IMR-90 (cell line): ENCODE measurements at regions not wholly inside any gene's neighbourhood (a gene's known extent, or its start where the extent isn't known, plus 50 kb on each side); places are given as distances from the start of the nearest gene placed in this dataset.

Experiments used
- ATAC-seq: fragments of 200-7000 bp; cut with Tn5 transposase; 2 replicates; pipeline ENCODE4 v1.9.1; 2020; ENCODE audit warnings: low read depth, mild to moderate bottlenecking, moderate library complexity
- BruUV-seq: library from RNA; stranded (reverse); fragments of 400-500 nt; replicated peaks from 2 replicates; lab custom pipeline; 2021; lab: Mats Ljungman, UMichigan
- CTCF ChIA-PET: fragments of 300-600 bp; formaldehyde crosslinking; extraction: SDS; loops from one replicate; lab custom pipeline; 2021; ENCODE audit warnings: antibody characterized with exemption; lab: Yijun Ruan, JAX
- POLR2A ChIA-PET: fragments of 300-600 bp; sonication (Branson Sonifier 250); formaldehyde crosslinking; loops from one replicate; lab custom pipeline; 2022; ENCODE audit warnings: antibody characterized with exemption; ENCODE audit not compliant: unreplicated experiment; lab: Charles Lee
- DNase-seq: peaks from one replicate; pipeline ENCODE4 v3.0.0; 2013
- H2AFZ ChIP-seq: replicated peaks from 2 replicates; pipeline ENCODE3; 2013; ENCODE audit warnings: low read length, mild to moderate bottlenecking; ENCODE audit not compliant: poor library complexity
- H2AK5ac ChIP-seq: 2 replicates; pipeline ENCODE4 v1.6.1; 2013; ENCODE audit warnings: low read depth, low read length, inconsistent platforms
- H2AK9ac ChIP-seq: replicated peaks from 2 replicates; pipeline ENCODE3; 2013; ENCODE audit warnings: mild to moderate bottlenecking, low read depth, low read length, moderate library complexity; ENCODE audit not compliant: poor library complexity
- H2BK120ac ChIP-seq: 2 replicates; pipeline ENCODE4 v1.6.1; 2013; ENCODE audit warnings: low read depth, low read length, inconsistent platforms
- H2BK15ac ChIP-seq: 3 replicates; pipeline ENCODE4 v1.6.1; 2013; ENCODE audit warnings: low read depth, low read length, inconsistent platforms
- H2BK20ac ChIP-seq: 2 replicates; pipeline ENCODE4 v1.6.1; 2013; ENCODE audit warnings: low read depth, mild to moderate bottlenecking, inconsistent platforms, low read length, moderate library complexity
- H2BK5ac ChIP-seq: 2 replicates; pipeline ENCODE4 v1.6.1; 2013; ENCODE audit warnings: mild to moderate bottlenecking, low read depth, low read length, inconsistent platforms; ENCODE audit not compliant: poor library complexity, severe bottlenecking
- H3K14ac ChIP-seq: replicated peaks from 2 replicates; pipeline ENCODE4 v1.6.1; 2013; ENCODE audit warnings: low read depth, low read length, inconsistent platforms
- H3K18ac ChIP-seq: 2 replicates; pipeline ENCODE4 v1.6.1; 2013; ENCODE audit warnings: low read depth, low read length, control low read depth
- H3K23ac ChIP-seq: 2 replicates; pipeline ENCODE4 v1.6.1; 2013; ENCODE audit warnings: low read depth, low read length, inconsistent platforms
- H3K27ac ChIP-seq: 2 replicates; pipeline ENCODE4 v1.5.1; 2013; ENCODE audit warnings: mild to moderate bottlenecking, control low read depth, low read length; ENCODE audit not compliant: insufficient read depth
- H3K27me3 ChIP-seq: 2 replicates; pipeline ENCODE4 v1.6.1; 2013; ENCODE audit warnings: low read length; ENCODE audit not compliant: control insufficient read depth, insufficient read depth
- H3K36me3 ChIP-seq: 2 replicates; pipeline ENCODE4 v1.6.1; 2013; ENCODE audit warnings: low read length, mixed read lengths; ENCODE audit not compliant: control insufficient read depth, insufficient read depth
- H3K4ac ChIP-seq: 2 replicates; pipeline ENCODE4 v1.6.1; 2013; ENCODE audit warnings: low read depth, low read length, inconsistent platforms
- H3K4me1 ChIP-seq: 2 replicates; pipeline ENCODE4 v1.6.1; 2013; ENCODE audit warnings: low read length, mixed read lengths; ENCODE audit not compliant: control insufficient read depth, insufficient read depth
- H3K4me2 ChIP-seq: 2 replicates; pipeline ENCODE4 v1.6.1; 2013; ENCODE audit warnings: low read depth, mild to moderate bottlenecking, control low read depth, low read length, moderate library complexity
- H3K4me3 ChIP-seq: 2 replicates; pipeline ENCODE4 v1.5.1; 2013; ENCODE audit warnings: low read depth, mild to moderate bottlenecking, control low read depth, low read length, moderate library complexity; ENCODE audit not compliant: insufficient read depth
- H3K56ac ChIP-seq: 2 replicates; pipeline ENCODE4 v1.6.1; 2013; ENCODE audit warnings: low read length, inconsistent platforms; ENCODE audit not compliant: insufficient read depth; ENCODE audit errors: extremely low read depth
- H3K79me1 ChIP-seq, 2 experiments: 2 replicates each; pipeline ENCODE4 v1.6.1; 2013; ENCODE audit warnings: low read length in 2 of 2, inconsistent platforms in 1 of 2, low read depth in 1 of 2
- H3K9ac ChIP-seq: 2 replicates; pipeline ENCODE4 v1.6.1; 2013; ENCODE audit warnings: low read depth, low read length, control low read depth
- H3K9me1 ChIP-seq: 2 replicates; pipeline ENCODE4 v1.6.1; 2013; ENCODE audit warnings: low read length, inconsistent platforms; ENCODE audit not compliant: insufficient read depth
- H3K9me3 ChIP-seq: 2 replicates; pipeline ENCODE4 v1.6.1; 2013; ENCODE audit warnings: low read length; ENCODE audit not compliant: control insufficient read depth, insufficient read depth
- H4K20me1 ChIP-seq: 2 replicates; pipeline ENCODE4 v1.6.1; 2013; ENCODE audit warnings: low read length, inconsistent platforms; ENCODE audit not compliant: insufficient read depth
- H4K5ac ChIP-seq: 2 replicates; pipeline ENCODE4 v1.6.1; 2013; ENCODE audit warnings: mild to moderate bottlenecking, low read depth, low read length, control low read depth
- H4K8ac ChIP-seq, 2 experiments: 2 replicates each; pipeline ENCODE4 v1.6.1; 2013; ENCODE audit warnings: low read depth in 2 of 2, low read length in 2 of 2, control low read depth in 1 of 2, inconsistent platforms in 1 of 2
- H4K91ac ChIP-seq: 2 replicates; pipeline ENCODE4 v1.6.1; 2013; ENCODE audit warnings: low read depth, low read length, inconsistent platforms; ENCODE audit not compliant: insufficient read depth
- BHLHE40 ChIP-seq: fragments of 150-350 bp; IDR thresholded peaks from 2 replicates; pipeline ENCODE4 v1.6.1; 2016; ENCODE audit warnings: mild to moderate bottlenecking, low read depth, low read length
- CEBPB ChIP-seq: IDR thresholded peaks from 2 replicates; pipeline ENCODE4 v1.6.1; 2012; ENCODE audit warnings: low read depth, low read length, improper control_type of control experiment
- CHD1 ChIP-seq: IDR thresholded peaks from 2 replicates; pipeline ENCODE4 v1.6.1; 2012; ENCODE audit warnings: low read depth, low read length, improper control_type of control experiment
- FOS ChIP-seq: fragments of 150-350 bp; IDR thresholded peaks from 2 replicates; pipeline ENCODE4 v1.6.1; 2016; ENCODE audit warnings: low read depth, low read length
- MAFK ChIP-seq: IDR thresholded peaks from 2 replicates; pipeline ENCODE4 v1.6.1; 2012; ENCODE audit warnings: low read depth, low read length, improper control_type of control experiment
- MAZ ChIP-seq: IDR thresholded peaks from 2 replicates; pipeline ENCODE4 v1.6.1; 2012; ENCODE audit warnings: low read depth, mild to moderate bottlenecking, low read length, improper control_type of control experiment, moderate library complexity, borderline replicate concordance
- MXI1 ChIP-seq: IDR thresholded peaks from 2 replicates; pipeline ENCODE4 v1.6.1; 2012; ENCODE audit warnings: low read depth, mild to moderate bottlenecking, low read length, moderate library complexity, borderline replicate concordance
- NFE2L2 ChIP-seq: fragments of 150-350 bp; IDR thresholded peaks from 2 replicates; pipeline ENCODE4 v1.6.1; 2016; ENCODE audit warnings: low read depth, mild to moderate bottlenecking, low read length
- POLR2A ChIP-seq: IDR thresholded peaks from 2 replicates; pipeline ENCODE4 v1.6.1; 2012; ENCODE audit warnings: mild to moderate bottlenecking, low read depth, low read length
- RCOR1 ChIP-seq: IDR thresholded peaks from 2 replicates; pipeline ENCODE4 v1.6.1; 2012; ENCODE audit warnings: mild to moderate bottlenecking, low read length, improper control_type of control experiment; ENCODE audit not compliant: insufficient replicate concordance
- RFX5 ChIP-seq: IDR thresholded peaks from 2 replicates; pipeline ENCODE4 v1.8.0; 2012; ENCODE audit warnings: low read depth, mild to moderate bottlenecking, low read length, moderate library complexity
- SMC3 ChIP-seq: fragments of 150-350 bp; IDR thresholded peaks from 2 replicates; pipeline ENCODE4 v1.6.1; 2016; ENCODE audit warnings: low read depth, mild to moderate bottlenecking, antibody characterized with exemption, low read length, moderate library complexity
- USF2 ChIP-seq: fragments of 150-350 bp; IDR thresholded peaks from 2 replicates; pipeline ENCODE4 v1.6.1; 2017; ENCODE audit warnings: mild to moderate bottlenecking, antibody characterized with exemption, low read length, low read depth
- WGBS, 2 experiments: methylation state at CpG; one replicate each; pipeline versions ENCODE4 v1.1.5 to v1.1.7; 2013; ENCODE audit warnings: missing lambda C conversion rate in 2 of 2; ENCODE audit not compliant: insufficient read length in 1 of 2; ENCODE audit errors: extremely low coverage in 2 of 2; 5-methylcytosine and 5-hydroxymethylcytosine counted together
- dilution Hi-C: fragments of 300-500 bp; cut with HindIII; formaldehyde crosslinking; loops from one replicate; pipeline ENCODE4 v1.14.3; 2018; ENCODE audit warnings: low sequenced_read_pairs; ENCODE audit not compliant: unreplicated experiment
- in situ Hi-C: fragments of 300-500 bp; cut with MboI; formaldehyde crosslinking; loops from 3 replicates; pipeline ENCODE4 v1.14.3; 2019; ENCODE audit warnings: low sequenced_read_pairs, inconsistent platforms, mixed read lengths
- intact Hi-C: fragments of 100-400 bp; cut with micrococcal nuclease; formaldehyde crosslinking; loops from 2 replicates; pipeline ENCODE4 v1.10.0; 2022
- TF ChIP-seq, protein P1 (sequence below): fragments of 150-350 bp; IDR thresholded peaks from 2 replicates; pipeline ENCODE4 v1.6.1; 2016; ENCODE audit warnings: low read depth, mild to moderate bottlenecking, low read length, moderate library complexity, borderline replicate concordance
- TF ChIP-seq, protein P2 (sequence below): conservative IDR thresholded peaks from 2 replicates; pipeline ENCODE4 v1.5.1; 2012; ENCODE audit warnings: mild to moderate bottlenecking, low read depth, low read length, improper control_type of control experiment

DNA sequence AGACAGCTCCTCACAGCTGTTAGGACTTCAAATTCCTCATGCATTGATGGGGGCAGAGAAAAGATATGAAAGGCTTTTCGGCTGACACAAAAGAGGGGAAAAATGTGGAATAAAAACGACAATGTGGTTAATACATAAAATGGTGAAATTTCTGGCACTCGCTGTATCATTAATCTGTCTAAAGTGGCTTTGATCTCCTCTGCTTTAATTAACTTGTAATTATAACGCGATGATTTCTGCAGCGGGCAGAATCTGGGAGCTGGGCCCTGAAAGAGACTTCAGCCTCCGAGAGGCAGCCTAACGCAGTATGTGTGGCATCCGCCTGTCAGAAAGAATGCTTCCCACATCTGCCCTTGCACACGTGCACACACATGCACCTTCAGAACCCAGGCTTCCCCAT, 144.1 kb upstream of the IGSF21 start:
- Histone ChIP-seq H4K20me1 (no peaks in the 10 kb centered on the region), H3K4me2 (no peak overlapping the region), H2AFZ (no peak overlapping the region), H3K79me1 (no peaks in the 10 kb centered on the region), H2BK15ac (no peak overlapping the region), H4K8ac (no peak overlapping the region), H3K14ac (no peak overlapping the region), H2AK9ac (no peak overlapping the region), H3K23ac (no peak overlapping the region), H2BK5ac (no peak overlapping the region), H4K91ac (no peak overlapping the region), H4K5ac (no peak overlapping the region), H3K9me3 (no peaks in the 10 kb centered on the region), H3K56ac (no peak overlapping the region), H3K27me3 (no peaks in the 10 kb centered on the region), H3K36me3 (no peaks in the 10 kb centered on the region), H2BK20ac (no peak overlapping the region), H2BK120ac (no peak overlapping the region), H3K4me3 (no peak overlapping the region), H3K27ac (no peak overlapping the region), H3K4me1 (no peaks in the 10 kb centered on the region), H3K4ac (no peak overlapping the region), H3K9ac (no peak overlapping the region), H2AK5ac (no peak overlapping the region), H3K9me1 (no peaks in the 10 kb centered on the region), H3K18ac (no peak overlapping the region)
- no peak for TF ChIP-seq POLR2A
- no peak for TF ChIP-seq MAZ
- TF ChIP-seq RCOR1, result no peak
- TF ChIP-seq NFE2L2, result no peak
- no peak for TF ChIP-seq MXI1
- no peak for TF ChIP-seq CHD1
- TF ChIP-seq BHLHE40, result no peak
- no peak for TF ChIP-seq MAFK
- TF ChIP-seq USF2, result no peak
- TF ChIP-seq, protein P1, sequence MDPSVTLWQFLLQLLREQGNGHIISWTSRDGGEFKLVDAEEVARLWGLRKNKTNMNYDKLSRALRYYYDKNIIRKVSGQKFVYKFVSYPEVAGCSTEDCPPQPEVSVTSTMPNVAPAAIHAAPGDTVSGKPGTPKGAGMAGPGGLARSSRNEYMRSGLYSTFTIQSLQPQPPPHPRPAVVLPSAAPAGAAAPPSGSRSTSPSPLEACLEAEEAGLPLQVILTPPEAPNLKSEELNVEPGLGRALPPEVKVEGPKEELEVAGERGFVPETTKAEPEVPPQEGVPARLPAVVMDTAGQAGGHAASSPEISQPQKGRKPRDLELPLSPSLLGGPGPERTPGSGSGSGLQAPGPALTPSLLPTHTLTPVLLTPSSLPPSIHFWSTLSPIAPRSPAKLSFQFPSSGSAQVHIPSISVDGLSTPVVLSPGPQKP, result no peak
- TF ChIP-seq, protein P2, sequence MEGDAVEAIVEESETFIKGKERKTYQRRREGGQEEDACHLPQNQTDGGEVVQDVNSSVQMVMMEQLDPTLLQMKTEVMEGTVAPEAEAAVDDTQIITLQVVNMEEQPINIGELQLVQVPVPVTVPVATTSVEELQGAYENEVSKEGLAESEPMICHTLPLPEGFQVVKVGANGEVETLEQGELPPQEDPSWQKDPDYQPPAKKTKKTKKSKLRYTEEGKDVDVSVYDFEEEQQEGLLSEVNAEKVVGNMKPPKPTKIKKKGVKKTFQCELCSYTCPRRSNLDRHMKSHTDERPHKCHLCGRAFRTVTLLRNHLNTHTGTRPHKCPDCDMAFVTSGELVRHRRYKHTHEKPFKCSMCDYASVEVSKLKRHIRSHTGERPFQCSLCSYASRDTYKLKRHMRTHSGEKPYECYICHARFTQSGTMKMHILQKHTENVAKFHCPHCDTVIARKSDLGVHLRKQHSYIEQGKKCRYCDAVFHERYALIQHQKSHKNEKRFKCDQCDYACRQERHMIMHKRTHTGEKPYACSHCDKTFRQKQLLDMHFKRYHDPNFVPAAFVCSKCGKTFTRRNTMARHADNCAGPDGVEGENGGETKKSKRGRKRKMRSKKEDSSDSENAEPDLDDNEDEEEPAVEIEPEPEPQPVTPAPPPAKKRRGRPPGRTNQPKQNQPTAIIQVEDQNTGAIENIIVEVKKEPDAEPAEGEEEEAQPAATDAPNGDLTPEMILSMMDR, result no peak
- no peak for TF ChIP-seq SMC3
- TF ChIP-seq CEBPB, result no peak
- no peak for TF ChIP-seq RFX5
- TF ChIP-seq FOS, result no peak
- in situ Hi-C loops (no loop called here), intact Hi-C loops (no loop called here), dilution Hi-C loops (no loop called here)
- ATAC-seq, result no peak
- 61% methylated on average over 2 of the region's 10 CpGs; no CpG with 5 or more reads in 1 of the 2 experiments for WGBS, 2 experiments
- no peak for DNase-seq
- no TSS peak for BruUV-seq
- ChIA-PET CTCF (interaction anchor here (0.8 kb wide), 1 partner anchor 137 kb away, joined by 3 read pairs; no protein-coding TSS in a partner anchor), POLR2A (no interaction called here)
